NCI-H748 treated with DMSO at 0.1 percent for 48 hours (cell line): ENCODE measurements at regions not wholly inside any gene's neighbourhood (a gene's known extent, or its start where the extent isn't known, plus 50 kb on each side); places are given as distances from the start of the nearest gene placed in this dataset.
"Not testable (repeated sequence)": the region's sequence is repeated elsewhere in the genome, so short reads cannot be mapped to it uniquely, and the experiment has no call there.

Source experiments
- DNase-seq: peaks from one replicate; lab custom pipeline; 2025; lab: John Stamatoyannopoulos, UW

DNA sequence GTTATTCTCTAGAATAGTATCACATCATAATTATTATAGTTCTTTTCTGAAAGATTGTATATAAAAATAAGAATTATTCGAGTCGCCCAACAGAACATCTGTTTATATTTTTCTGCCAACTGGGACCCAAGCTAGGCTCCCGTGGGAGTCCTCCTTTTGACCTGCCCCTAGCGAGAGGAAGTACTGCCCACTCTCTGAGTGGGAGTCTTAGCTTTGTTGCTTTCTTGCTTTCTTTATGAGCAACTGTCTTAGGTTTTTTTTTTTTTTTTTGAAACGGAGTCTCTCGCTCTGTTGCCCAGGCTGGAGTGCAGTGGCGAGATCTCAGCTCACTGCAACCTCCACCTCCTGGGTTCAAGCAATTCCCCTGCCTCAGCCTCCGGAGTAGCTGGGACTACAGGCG lies 202.0 kb upstream of the ZNF184 start:
- DNase-seq = no peak

DNA sequence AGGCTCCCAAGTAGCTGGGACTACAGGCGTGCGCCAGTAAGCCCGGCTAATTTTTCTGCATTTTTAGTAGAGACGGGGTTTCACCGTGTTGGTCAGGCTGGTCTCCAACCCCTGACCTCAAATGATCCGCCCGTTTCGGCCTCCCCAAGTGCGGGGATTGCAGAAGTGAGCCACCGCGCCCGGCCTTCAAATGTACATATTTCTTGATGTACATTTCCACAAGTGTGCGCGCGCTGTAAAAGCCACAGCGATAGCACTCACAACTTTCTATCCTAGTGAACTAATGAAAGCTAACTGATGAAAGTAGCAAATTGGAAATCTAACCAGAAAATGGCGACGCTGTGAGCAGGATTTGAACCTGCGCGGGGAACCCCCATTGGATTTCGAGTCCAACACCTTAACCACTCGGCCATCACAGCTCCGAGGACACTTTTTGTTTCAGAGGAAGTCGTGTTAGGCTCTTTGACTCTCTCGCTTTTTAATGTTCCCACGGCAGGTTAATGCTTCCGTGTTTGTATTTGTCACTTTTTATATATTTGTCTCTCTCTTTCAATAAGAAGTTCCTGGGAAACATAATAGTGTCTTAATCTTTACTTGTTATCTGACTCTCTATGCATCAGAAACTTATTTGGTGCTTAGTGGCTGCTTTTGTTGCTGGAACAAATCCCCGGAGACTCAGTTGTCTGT lies 199.4 kb upstream of the ZNF184 start:
- peak; percentile 97 for DNase-seq

DNA sequence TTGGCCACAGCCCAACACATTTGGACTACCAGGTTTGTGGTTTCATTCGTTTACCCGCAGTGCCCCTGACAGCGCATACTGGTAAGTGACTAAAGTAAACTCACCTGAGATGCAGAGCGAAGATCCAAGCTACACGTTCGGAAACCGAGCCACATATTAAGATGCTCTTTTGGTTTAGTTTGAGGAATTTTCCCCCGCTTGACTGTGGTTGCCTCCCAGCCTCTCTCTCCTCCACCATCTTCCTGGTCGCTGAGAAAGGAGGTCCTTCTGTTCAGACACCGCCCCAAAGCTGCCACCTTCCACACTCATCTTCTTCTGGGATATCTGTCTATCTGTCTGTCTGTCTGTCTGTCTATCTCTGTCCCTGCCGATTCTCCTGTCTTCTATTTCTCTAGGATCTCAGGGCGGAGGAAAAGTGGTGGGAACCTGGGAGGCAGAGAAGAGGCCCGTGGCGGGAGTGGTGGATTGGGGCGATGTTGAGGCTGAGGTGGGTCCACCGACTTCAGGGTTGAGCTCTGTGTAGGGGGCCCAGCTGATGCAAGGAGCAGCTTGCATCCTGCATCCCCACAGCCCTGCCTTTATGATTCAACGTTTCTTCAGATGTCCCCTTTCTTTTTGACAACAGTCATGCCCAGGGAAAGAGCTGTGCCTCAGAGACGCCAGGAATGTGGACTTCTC lies 196.9 kb upstream of the ZNF184 start:
- DNase-seq = peak; percentile 73

DNA sequence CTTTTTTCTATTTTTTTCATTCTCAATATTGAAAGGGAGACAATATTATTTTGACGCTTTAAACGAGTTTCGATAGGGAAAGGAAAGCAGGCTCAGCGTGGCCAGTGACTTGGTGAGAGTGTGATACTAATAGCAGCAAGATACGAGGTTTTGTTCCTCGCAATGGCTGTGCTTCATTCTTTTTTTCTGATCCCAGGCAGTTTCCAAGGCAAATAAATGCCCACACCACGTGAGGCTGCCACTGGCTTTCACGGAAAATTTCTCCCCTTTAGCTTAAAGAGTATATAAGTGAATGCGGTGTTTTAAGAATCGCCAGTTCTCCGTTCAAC lies 196.4 kb upstream of the ZNF184 start:
- peak; percentile 63 for DNase-seq

DNA sequence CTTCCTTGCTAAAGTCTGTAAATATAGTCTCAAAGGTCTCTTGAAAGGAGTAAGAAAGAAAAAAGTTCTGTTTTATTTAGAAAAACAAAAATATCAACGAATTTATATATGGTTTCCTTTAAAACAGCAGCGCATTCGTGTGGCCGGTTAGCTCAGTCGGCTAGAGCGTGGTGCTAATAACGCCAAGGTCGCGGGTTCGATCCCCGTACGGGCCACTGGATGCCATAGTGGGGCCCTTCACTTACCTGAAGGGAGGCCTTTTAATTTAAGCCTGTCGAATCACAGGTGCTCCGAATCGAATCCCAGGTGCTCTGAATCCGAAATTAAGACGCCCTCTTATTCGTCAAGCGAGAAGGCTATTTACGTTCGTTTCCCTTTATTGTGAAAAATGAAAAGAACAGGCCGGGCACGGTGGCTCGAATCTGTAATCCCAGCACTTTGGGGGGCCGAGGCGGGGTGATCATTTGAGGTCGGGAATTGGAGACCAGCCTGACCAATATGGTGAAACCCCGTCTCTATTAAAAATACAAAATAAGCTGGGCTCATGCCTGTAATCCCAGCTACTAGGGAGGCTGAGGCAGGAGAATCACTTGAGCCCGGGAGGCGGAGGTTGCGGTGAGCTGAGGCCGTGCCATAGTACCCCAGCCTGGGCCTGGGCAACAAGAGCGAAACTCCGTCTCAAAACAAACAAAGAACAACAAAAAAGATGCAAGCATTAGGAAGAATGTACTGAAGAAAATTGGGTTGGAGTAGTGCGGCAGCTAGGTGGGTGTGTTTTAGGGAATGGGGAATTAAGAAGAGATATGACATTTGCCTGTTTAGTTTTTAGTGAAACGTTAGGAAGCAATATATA lies 195.8 kb upstream of the ZNF184 start:
- peak; percentile 86 for DNase-seq

DNA sequence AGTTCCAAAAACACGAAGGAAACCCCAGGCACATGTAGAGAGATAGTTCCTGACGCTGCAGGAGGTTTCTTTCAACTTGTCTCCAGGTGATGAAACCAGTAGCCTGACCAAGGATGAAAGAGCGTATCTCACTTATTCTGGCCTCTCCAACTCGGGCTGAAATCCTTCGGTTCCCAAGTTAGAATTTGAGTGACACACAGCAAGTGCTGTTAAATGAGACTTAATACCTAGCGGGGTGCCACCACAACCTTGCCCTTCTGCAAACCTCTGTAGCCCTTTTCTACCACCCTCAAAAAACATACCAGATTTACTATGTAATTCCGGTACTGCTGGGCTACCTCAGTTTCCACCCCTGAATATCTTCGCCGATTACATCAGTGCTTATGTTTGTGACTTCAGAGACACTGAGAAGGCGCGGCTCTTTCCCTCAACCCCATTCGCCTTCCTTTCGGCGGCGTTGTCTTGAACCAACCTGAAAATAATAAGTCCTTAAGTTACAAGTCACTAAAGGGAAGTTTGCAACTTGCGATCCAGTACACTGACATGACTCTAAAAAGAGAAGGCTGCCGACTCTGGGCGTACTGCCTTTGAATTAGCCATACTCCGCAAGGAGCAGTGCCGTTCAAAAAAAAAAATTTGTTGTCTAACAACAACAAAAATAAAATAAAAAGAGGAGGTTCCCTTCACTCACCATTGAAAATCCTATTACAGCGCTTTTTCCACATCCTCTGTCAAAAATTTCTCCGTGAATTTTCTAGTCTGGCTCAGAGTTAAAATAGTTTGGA lies 194.9 kb upstream of the ZNF184 start:
- DNase-seq = no peak

DNA sequence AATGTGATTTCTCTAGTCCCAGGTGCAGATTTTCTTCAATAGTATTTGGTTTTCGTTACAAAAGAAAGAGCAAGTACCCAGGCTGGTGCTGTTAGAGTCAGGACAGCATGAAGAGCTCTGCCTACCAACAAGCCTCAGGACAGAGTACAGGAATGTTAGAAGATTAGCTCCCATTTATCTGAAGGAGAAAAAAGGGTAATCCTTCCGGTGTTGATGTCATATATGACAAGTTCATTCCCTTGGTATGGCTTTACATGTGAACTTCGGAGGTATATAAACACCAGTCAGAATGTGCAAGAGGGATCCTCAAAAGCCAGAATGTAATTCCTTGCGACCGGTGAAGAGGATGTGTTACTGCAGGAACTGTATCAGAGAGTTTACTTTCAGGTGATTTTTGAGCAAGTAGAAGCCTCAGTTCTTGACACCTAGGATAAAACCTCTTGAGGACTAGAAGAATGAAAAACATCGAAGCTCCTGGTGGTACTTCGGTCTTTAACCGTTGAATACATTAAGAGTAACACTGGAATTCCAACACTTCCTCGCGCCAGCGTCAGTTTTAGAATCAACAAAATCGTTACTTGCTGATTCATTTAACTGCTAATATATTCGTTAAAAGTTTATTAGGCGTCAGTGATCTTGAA lies 194.2 kb upstream of the ZNF184 start:
- DNase-seq = no peak

DNA sequence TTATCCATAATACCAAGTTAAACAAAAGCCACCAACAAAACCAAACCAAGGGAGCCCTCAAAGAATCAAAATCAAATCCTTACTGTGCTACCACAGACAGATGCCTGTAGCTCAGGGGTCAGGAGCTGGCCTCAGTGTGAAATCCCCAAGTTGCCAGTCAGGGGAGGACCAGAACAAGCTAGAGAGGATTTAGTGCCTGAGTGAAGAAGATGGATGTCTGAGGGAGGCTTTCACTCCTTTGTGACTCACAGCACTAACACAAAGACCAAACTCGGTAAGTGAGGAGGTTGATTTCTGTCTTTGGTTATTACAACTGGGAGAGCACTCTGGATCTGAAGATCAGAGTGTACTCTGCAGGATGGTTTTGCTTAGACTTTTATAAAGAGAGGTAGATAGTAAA lies 189.9 kb upstream of the ZNF184 start:
- DNase-seq = no peak

DNA sequence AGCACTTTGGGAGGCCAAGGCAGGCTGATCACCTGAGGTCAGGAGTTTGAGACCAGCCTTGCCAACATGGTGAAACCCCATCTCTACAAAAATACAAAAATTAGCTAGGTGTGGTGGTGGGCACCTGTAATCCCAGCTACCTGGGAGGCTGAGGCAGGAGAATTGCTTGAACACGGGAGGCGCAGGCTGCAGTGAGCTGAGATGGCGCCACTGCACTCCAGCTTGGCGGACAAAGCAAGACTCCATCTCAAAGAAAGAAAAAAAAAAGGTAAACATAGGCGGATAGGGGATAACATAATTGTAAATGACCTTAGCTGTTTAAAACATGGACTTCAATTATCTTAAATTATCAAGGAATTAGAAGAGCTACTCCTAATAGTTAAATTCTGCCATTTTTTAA lies 189.3 kb upstream of the ZNF184 start:
- DNase-seq = peak; percentile 99

DNA sequence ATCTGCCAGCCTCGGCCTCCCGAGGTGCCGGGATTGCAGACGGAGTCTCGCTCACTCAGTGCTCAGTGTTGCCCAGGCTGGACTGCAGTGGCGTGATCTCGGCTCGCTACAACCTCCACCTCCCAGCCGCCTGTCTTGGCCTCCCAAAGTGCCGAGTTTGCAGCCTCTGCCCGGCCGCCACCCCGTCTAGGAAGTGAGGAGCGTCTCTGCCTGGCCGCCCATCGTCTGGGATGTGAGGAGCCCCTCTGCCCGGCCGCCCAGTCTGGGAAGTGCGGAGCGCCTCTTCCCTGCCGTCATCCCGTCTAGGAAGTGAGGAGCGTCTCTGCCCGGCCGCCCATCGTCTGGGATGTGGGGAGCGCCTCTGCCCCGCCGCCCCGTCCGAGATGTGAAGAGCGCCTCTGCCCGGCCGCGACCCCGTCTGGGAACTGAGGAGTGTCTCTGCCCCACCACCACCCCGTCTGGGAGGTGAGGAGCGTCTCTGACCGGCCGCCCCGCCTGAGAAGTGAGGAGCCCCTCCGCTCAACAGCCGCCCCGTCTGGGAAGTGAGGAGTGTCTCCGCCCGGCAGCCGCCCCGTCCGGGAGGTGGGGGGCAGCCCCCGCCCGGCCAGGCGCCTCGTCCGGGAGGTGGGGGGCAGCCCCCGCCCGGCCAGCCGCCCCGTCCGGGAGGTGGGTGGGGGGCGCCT lies 180.4 kb upstream of the ZNF184 start:
- not testable (repeated sequence) for DNase-seq

DNA sequence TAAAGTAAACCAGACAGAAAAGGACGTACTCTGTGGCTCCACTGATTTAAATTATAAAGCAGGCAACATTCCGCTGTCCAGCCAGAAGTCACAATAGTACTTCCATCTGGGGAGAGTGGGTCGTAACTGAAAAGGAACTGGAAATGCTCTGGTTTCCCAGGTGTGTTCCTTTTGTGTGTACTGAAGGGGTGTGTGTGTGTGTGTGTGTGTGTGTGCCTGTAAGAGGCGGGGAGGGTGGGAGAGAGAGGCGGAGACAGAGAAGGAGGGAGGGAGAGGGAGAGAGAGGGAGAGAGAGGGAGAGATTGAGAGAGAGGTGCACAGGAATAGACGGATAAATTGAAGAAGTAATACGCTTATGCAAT lies 178.4 kb upstream of the ZNF184 start:
- no peak for DNase-seq

DNA sequence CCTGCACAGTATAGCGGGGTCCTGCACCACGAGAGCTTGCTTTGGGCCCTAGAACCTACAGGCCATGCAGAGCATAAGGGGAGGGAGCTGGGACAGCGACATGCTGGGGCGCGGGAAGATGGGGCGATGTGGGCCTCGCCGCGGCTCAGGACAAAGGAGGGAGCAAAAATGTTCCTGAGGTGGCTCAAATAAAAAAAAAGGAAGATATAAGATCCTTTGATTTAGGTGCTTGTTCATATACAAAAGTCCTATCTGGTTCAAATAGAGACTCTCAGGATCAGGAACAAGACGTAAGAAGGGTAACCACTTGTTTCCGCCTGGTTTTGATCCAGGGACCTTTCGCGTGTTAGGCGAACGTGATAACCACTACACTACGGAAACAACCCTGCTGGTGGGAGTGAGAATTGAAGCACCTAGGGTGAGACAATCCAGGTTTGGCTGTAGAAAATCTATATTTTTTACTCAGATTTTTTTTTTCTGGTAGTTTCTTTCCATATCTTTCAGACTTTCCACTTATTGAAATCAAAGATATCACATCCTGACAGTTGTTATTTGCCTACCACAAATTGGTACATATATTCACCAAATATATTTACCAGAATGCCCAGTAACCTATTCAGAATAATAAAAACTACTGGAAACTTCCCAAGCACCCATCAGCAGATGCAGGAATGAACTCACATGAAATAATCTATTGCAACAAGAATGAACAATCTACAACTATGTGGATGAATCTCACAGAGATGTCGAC lies 177.9 kb upstream of the ZNF184 start:
- no peak for DNase-seq

DNA sequence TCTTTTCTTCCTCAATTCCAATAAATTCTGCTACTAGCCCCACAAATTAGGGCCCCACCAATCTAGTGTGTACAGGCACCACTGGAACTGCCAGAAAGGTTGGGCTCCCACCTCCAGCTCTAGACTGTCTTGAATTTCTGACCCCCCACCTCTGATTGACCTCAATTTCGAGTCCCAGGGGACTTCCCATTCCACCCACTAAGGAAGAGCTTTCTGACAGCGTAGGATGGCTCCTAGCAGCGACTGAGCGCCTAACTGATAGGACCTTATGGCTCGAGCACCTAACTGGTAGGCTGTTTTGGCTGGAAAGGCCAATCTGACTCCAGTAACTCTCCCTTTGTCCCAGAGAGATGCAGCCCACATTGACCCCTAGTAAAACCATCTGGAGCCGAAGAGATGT lies 171.6 kb upstream of the ZNF184 start:
- no peak for DNase-seq

DNA sequence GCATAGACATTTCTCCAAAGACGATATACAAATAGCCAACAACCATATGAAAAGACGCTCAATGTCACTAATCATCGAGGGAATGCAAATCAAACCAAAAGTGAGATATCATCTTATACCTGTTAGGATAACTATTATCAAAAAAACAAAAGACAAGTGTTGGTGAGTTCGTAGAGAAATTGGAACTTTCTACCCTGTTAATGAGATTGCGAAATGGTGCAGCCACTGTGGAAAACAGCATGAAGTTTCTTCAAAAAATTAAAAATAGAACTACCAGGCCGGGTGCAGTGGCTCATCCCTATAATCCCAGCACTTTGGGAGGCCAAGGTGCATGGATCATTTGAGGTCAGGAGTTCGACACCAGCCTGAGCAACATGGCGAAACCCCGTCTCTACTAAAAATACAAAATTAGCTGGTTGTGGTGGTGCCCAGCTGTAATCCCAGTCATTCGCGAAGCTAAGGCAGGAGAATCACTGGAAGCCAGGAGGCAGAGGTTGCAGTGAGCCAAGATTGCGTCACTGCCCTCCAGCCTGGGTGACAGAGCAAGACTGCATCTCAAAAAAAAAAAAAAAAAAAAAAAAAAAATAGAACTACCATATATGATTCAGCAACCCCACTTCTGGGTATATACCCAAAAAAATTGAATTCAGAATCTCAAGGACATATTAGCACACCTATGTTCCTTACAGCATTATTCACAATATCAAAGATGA lies 170.0 kb upstream of the ZNF184 start:
- DNase-seq = no peak

DNA sequence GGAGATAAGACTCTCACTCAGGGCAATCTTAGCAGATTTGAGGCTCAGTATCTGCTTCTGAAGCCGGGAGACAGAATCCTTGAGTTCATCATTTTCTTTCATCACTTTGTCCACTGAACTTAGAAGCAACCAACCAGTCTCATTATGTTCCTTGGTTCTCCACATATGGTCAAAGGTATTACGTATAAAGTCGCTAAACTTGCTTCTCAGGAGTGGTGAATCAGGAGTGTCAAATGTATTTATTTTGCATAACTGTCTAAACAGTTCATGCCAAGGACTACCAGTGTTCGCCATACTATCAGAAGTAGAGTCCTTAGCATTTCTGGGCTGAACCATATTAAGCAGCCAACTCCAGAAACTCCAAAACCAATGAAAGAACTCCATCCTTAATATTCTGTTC lies 163.0 kb upstream of the ZNF184 start:
- not testable (repeated sequence) for DNase-seq

DNA sequence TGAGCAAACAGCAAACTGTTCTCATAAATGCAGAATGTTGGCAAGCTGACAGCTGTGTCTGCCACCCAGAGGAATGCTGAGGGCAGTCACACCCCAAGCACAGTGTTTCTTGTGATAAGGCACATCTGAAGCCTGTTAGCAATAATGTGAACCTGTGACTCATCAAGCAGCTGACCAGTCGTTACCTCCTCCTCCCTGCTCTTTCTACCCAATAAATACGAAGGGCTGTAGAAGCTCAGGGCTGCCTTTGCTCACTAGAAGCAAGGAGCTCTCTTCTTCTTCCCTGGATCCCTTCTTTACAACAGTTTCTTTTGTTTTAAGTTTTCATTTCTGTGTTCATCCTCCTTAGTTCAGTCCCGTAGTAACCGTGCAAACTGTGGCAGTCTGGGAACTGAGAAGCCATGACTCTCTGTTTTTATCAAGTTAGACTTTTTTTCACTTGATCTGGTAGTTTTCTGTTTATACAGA lies 160.3 kb upstream of the ZNF184 start:
- not testable (repeated sequence) for DNase-seq

DNA sequence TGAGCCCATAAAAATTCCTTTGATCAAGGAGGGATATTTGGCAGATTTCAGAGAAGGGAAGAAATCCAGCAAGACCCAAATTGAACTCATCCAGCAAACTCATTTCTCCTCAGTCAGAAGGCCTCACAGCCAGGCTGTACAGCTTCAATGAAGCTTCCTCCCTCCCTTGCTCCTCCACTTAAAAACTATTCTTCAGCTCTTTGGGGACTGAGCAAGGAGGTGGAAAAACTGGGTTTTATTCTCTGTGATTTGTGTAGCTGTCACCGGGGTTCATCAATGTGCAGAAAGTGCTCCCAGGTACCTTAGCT lies 158.7 kb upstream of the ZNF184 start:
- DNase-seq = no peak

DNA sequence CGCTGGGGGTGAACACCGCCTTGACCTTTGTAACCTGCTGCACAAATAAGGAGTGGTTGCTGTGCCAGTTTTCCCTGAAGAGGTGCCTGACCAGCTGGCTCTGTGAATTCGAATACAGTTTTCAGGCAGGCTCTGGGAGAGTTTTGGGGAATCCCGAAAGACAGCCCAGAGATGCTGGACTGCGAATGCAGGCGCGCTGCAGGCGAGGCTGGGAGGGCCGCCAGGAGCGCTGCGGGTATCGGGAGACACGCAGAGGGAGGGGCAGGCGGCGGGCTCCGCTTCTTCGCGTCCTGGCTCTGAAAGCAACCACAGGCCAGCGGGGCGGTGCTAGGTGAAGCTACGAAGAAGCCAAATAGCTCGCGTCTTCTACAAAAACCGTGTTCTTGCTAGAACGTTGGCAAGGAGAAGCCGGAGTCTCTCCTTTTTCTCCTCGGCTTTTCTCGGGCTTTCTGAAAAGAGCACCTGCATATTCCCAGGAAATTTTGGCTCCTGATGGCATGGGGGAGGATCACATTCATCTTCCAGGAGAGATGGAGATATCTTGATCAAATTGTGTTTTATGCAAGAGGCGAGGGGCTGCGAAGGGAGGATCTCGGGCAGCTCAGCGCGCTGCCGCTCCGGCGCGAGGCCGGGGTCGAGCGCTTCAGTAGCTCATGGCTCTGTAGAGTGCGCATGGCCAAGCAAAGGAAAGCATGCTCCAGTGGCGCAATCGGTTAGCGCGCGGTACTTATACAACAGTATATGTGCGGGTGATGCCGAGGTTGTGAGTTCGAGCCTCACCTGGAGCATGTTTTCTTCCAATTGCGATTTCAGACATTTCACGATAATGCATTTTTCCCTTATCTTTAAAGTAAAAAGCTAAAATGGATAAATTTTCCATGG lies 158.1 kb upstream of the ZNF184 start:
- DNase-seq = peak; percentile 17

DNA sequence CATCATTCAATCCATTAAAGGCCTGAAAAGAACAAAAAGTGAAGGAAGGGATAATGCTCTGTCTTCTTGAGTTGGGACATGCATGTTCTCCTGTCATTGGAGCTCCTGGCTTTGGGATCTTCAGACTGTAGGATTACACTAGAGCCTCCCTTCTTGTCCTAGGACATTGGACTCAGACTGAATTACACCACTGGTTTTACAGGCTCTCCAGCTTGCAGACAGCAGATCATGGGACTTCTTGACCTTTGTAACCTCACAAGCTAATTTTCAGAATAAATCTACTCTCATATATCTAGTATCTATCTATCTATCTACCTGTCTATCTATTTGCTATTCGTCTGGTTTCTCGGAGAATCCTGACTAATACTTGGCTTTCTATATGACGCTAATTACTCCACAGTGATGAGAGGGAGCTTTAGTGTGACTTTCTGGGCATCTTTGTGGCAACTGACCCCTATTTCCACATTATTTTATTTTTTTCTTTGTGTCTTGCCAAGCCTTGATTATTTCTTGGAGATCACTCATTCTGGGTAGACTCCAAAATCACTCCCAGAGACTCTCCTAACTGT lies 151.9 kb upstream of the ZNF184 start:
- no peak for DNase-seq
